Lower leg skin (tissue), 3 donors: ENCODE measurements at regions not wholly inside any gene's neighbourhood (a gene's known extent, or its start where the extent isn't known, plus 50 kb on each side); places are given as distances from the start of the nearest gene placed in this dataset.

Source experiments
- POLR2A ChIP-seq, 2 donors: fragments of 450-650 bp; IDR thresholded peaks; one replicate each; pipeline ENCODE4 v1.6.1; 2016 to 2017; ENCODE audit warnings: antibody characterized with exemption in 2 of 2, mild to moderate bottlenecking in 1 of 2, moderate library complexity in 1 of 2
- TF ChIP-seq, protein P1 (sequence below), 3 donors: fragments of 450-650 bp; IDR thresholded peaks; one replicate each; pipeline ENCODE4 v1.5.1; 2016; ENCODE audit warnings: antibody characterized with exemption in 3 of 3, mild to moderate bottlenecking in 3 of 3, moderate library complexity in 2 of 3

DNA sequence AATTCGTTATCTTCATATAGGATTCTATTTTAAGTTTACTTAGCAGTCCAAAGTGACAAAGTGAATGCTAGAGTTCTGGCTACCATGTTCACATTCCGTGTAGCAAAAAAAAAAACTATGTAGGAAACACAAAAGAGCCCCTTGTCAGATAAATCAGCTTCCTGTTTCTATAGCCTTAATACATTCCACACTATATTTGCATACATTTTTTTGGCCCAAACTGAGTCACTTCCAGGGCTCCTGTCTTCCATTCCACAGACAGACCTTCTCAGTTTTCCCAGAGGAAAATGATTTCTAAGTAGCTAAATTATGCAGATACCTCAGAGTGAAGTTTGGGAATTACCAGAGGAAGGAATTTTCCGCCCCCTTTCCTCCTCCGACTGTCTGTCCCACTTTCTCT lies 841.9 kb upstream of the HS3ST1 start:
- TF ChIP-seq, protein P1, sequence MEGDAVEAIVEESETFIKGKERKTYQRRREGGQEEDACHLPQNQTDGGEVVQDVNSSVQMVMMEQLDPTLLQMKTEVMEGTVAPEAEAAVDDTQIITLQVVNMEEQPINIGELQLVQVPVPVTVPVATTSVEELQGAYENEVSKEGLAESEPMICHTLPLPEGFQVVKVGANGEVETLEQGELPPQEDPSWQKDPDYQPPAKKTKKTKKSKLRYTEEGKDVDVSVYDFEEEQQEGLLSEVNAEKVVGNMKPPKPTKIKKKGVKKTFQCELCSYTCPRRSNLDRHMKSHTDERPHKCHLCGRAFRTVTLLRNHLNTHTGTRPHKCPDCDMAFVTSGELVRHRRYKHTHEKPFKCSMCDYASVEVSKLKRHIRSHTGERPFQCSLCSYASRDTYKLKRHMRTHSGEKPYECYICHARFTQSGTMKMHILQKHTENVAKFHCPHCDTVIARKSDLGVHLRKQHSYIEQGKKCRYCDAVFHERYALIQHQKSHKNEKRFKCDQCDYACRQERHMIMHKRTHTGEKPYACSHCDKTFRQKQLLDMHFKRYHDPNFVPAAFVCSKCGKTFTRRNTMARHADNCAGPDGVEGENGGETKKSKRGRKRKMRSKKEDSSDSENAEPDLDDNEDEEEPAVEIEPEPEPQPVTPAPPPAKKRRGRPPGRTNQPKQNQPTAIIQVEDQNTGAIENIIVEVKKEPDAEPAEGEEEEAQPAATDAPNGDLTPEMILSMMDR (IDR thresholded peaks at IDR 0.05): no peak
- TF ChIP-seq POLR2A (IDR thresholded peaks at IDR 0.05): no peak
